Spleen (tissue), 7 donors: ENCODE measurements at regions not wholly inside any gene's neighbourhood (a gene's known extent, or its start where the extent isn't known, plus 50 kb on each side); places are given as distances from the start of the nearest gene placed in this dataset.

Source experiments
- POLR2A ChIP-seq, 3 donors: fragments of 450-650 bp; IDR thresholded peaks; one replicate each; pipeline ENCODE4 v1.5.1; 2017; ENCODE audit warnings: antibody characterized with exemption in 3 of 3, mild to moderate bottlenecking in 1 of 3
- POLR2AphosphoS5 ChIP-seq, 3 donors: sonication (generic); formaldehyde crosslinking; IDR thresholded peaks; one replicate each; pipeline ENCODE4 v1.5.1; 2017; ENCODE audit warnings: antibody characterized with exemption in 3 of 3
- TF ChIP-seq, protein P1 (sequence below), 11 experiments: fragments of 200-600 bp in 7 of 11; fragments of 450-650 bp in 4 of 11; sonication (generic) in 4 of 11; IDR thresholded peaks in 8 of 11; conservative IDR thresholded peaks in 3 of 11; 1 replicate in 7 of 11; 2 replicates in 4 of 11; pipeline versions ENCODE4 v1.4.0 to v1.8.0; 2016 to 2021; ENCODE audit warnings: antibody characterized with exemption in 11 of 11, inconsistent platforms in 4 of 11, mild to moderate bottlenecking in 1 of 11
- donor health status: DM: no; HTN: no; CAD: no; lungs with moderate emphysema.
- donor health status: DM: no; HTN: no; CAD: no.
- donor health status: DM: no; HTN: no; CAD: no.

DNA sequence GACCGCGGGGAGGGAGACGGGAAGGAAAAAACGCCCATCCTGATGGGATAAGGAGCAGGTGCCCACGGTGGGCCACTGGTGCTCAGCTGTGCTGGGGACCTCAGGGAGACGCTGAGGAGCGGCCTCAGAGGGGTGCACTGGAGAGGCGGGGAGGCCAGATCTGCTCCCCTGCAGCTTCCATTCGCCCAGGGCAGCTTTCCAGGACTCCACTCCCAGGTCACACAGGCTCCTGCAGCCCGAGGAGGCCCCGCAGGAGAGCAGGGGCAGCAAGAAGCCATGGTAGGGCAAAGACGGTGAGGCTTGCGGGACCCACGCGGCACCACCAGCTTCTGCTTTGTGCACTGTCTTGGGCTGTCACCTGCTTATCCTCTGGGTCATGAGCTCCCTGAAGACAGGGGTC lies 82.5 kb upstream of the SULF2 start:
- TF ChIP-seq, protein P1, sequence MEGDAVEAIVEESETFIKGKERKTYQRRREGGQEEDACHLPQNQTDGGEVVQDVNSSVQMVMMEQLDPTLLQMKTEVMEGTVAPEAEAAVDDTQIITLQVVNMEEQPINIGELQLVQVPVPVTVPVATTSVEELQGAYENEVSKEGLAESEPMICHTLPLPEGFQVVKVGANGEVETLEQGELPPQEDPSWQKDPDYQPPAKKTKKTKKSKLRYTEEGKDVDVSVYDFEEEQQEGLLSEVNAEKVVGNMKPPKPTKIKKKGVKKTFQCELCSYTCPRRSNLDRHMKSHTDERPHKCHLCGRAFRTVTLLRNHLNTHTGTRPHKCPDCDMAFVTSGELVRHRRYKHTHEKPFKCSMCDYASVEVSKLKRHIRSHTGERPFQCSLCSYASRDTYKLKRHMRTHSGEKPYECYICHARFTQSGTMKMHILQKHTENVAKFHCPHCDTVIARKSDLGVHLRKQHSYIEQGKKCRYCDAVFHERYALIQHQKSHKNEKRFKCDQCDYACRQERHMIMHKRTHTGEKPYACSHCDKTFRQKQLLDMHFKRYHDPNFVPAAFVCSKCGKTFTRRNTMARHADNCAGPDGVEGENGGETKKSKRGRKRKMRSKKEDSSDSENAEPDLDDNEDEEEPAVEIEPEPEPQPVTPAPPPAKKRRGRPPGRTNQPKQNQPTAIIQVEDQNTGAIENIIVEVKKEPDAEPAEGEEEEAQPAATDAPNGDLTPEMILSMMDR (IDR thresholded peaks at IDR 0.05 in 8 of 11, conservative IDR thresholded peaks at IDR 0.05 in 3 of 11) = no peak
- TF ChIP-seq POLR2A (IDR thresholded peaks at IDR 0.05) (no peak), POLR2AphosphoS5 (IDR thresholded peaks at IDR 0.05) (no peak)
